CD4-positive, alpha-beta T cell (primary cell): ENCODE measurements at regions not wholly inside any gene's neighbourhood (a gene's known extent, or its start where the extent isn't known, plus 50 kb on each side); places are given as distances from the start of the nearest gene placed in this dataset.

Experiments used
- ATAC-seq: fragments of 200-7000 bp; cut with Tn5 transposase; one replicate; pipeline ENCODE4 v1.10.0; 2022; ENCODE audit warnings: mild to moderate bottlenecking; ENCODE audit not compliant: poor library complexity
- CTCF ChIA-PET: fragments of 350-600 bp; sonication (Branson Sonifier 250); formaldehyde crosslinking; loops from one replicate; lab custom pipeline; 2021; ENCODE audit warnings: antibody characterized with exemption, inconsistent platforms; lab: Charles Lee
- POLR2A ChIA-PET: fragments of 350-600 bp; sonication (Branson Sonifier 250); formaldehyde crosslinking; loops from one replicate; lab custom pipeline; 2021; ENCODE audit warnings: antibody characterized with exemption, inconsistent platforms; lab: Charles Lee
- DNase-seq, 14 experiments: peaks; one replicate each; pipeline ENCODE4 v3.0.0-alpha.2; 2013 to 2020; ENCODE audit warnings: mixed read lengths in 2 of 14
- H3K27ac ChIP-seq, 2 donors: one replicate each; pipeline versions ENCODE4 v1.5.1 to v1.7.0; 2013; ENCODE audit warnings: low read length in 2 of 2, low read depth in 1 of 2, mild to moderate bottlenecking in 1 of 2
- H3K27me3 ChIP-seq, 2 experiments: 1 replicate in 1 of 2; 2 replicates in 1 of 2; pipeline versions ENCODE4 v1.6.1 to v1.7.0; 2013; ENCODE audit warnings: low read length in 2 of 2, control low read depth in 1 of 2, mild to moderate bottlenecking in 1 of 2, moderate library complexity in 1 of 2; ENCODE audit not compliant: insufficient read depth in 2 of 2, control insufficient read depth in 1 of 2
- H3K36me3 ChIP-seq: one replicate; pipeline ENCODE4 v1.6.1; 2013; ENCODE audit warnings: low read length, control low read depth; ENCODE audit not compliant: insufficient read depth
- H3K4me1 ChIP-seq: one replicate; pipeline ENCODE4 v1.6.1; 2013; ENCODE audit warnings: low read length, control low read depth; ENCODE audit not compliant: insufficient read depth
- H3K4me3 ChIP-seq: one replicate; pipeline ENCODE4 v1.5.1; 2013; ENCODE audit warnings: mild to moderate bottlenecking, low read length, moderate library complexity
- H3K9me3 ChIP-seq, 2 experiments: 1 replicate in 1 of 2; 2 replicates in 1 of 2; pipeline versions ENCODE4 v1.6.1 to v1.7.0; 2013; ENCODE audit warnings: low read length in 2 of 2, mild to moderate bottlenecking in 2 of 2, control low read depth in 1 of 2, moderate library complexity in 1 of 2; ENCODE audit not compliant: control insufficient read depth in 1 of 2, insufficient read depth in 1 of 2
- H3K27ac Mint-ChIP-seq: one replicate; pipeline ENCODE4 v1.8.0; 2020; ENCODE audit warnings: mixed read lengths
- H3K27me3 Mint-ChIP-seq: one replicate; pipeline ENCODE4 v1.8.0; 2021; ENCODE audit warnings: mixed read lengths
- H3K36me3 Mint-ChIP-seq: one replicate; pipeline ENCODE4 v1.8.0; 2021; ENCODE audit warnings: low read depth, mixed read lengths
- H3K4me1 Mint-ChIP-seq: one replicate; pipeline ENCODE4 v1.8.0; 2021; ENCODE audit warnings: low read depth, mixed read lengths
- H3K4me3 Mint-ChIP-seq: one replicate; pipeline ENCODE4 v1.8.0; 2020; ENCODE audit warnings: mild to moderate bottlenecking, mixed read lengths
- H3K9me3 Mint-ChIP-seq: one replicate; pipeline ENCODE4 v1.8.0; 2020; ENCODE audit warnings: mixed read lengths
- intact Hi-C, 2 experiments: fragments of 100-400 bp; cut with DNase I in 1 of 2; cut with micrococcal nuclease in 1 of 2; formaldehyde crosslinking; loops; one replicate each; pipeline versions ENCODE4 v1.15.1 to v1.9.0; 2023 to 2025; cut with DNase I, micrococcal nuclease
- TF ChIP-seq, protein P1 (sequence below): fragments of 200-600 bp; IDR thresholded peaks from one replicate; pipeline ENCODE4 v1.8.0; 2022; ENCODE audit warnings: antibody characterized with exemption, mild to moderate bottlenecking

GRCh38 chr4:14313757-14314156 is 686.2 kb upstream of the BOD1L1 start:
- no peak for ATAC-seq
- no peaks in the 10 kb centered on the region for H3K27me3 Mint-ChIP-seq
- POLR2A ChIA-PET: no interaction called here
- CTCF ChIA-PET: no interaction called here
- no peak overlapping the region for H3K4me3 ChIP-seq
- H3K4me1 ChIP-seq: no peaks in the 10 kb centered on the region
- H3K27ac ChIP-seq: no peak overlapping the region
- H3K27me3 ChIP-seq: no peaks in the 10 kb centered on the region
- H3K36me3 Mint-ChIP-seq: no peaks in the 10 kb centered on the region
- intact Hi-C loops: no loop called here
- H3K4me1 Mint-ChIP-seq: no peaks in the 10 kb centered on the region
- H3K36me3 ChIP-seq: no peaks in the 10 kb centered on the region
- H3K4me3 Mint-ChIP-seq: no peak overlapping the region
- no peaks in the 10 kb centered on the region for H3K9me3 ChIP-seq
- no peak overlapping the region for H3K27ac Mint-ChIP-seq
- peaks cover 2% of the 10 kb centered on the region for H3K9me3 Mint-ChIP-seq
- TF ChIP-seq, protein P1, sequence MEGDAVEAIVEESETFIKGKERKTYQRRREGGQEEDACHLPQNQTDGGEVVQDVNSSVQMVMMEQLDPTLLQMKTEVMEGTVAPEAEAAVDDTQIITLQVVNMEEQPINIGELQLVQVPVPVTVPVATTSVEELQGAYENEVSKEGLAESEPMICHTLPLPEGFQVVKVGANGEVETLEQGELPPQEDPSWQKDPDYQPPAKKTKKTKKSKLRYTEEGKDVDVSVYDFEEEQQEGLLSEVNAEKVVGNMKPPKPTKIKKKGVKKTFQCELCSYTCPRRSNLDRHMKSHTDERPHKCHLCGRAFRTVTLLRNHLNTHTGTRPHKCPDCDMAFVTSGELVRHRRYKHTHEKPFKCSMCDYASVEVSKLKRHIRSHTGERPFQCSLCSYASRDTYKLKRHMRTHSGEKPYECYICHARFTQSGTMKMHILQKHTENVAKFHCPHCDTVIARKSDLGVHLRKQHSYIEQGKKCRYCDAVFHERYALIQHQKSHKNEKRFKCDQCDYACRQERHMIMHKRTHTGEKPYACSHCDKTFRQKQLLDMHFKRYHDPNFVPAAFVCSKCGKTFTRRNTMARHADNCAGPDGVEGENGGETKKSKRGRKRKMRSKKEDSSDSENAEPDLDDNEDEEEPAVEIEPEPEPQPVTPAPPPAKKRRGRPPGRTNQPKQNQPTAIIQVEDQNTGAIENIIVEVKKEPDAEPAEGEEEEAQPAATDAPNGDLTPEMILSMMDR: no peak
- no peak for DNase-seq

DNA sequence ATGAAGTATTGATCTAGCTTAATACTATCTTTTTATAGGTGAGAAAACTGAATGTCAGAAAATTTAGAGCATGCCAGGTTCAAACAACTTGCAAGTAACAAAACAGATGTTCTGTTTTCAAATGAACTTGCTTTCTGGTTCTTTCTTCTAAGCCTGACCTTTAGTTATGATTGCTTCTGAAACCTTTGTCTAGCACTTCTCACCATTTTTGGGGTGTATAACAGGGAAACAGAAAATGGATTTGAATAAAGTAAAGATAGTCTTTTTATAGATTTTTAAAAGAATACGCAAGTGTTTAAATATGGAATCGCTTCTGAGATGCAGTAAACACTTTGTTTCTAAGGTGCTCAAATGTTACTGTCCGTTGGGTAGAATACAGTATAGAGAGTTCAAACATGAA is 687.2 kb upstream of the CPEB2 start:
- no peak overlapping the region for H3K4me3 ChIP-seq
- intact Hi-C loops: no loop called here
- no peaks in the 10 kb centered on the region for H3K9me3 ChIP-seq
- Mint-ChIP-seq H3K4me1 (no peaks in the 10 kb centered on the region), H3K4me3 (no peak overlapping the region), H3K27me3 (no peaks in the 10 kb centered on the region), H3K9me3 (peaks cover 1% of the 10 kb centered on the region), H3K27ac (no peak overlapping the region), H3K36me3 (no peaks in the 10 kb centered on the region)
- CTCF ChIA-PET: no interaction called here
- H3K27me3 ChIP-seq: no peaks in the 10 kb centered on the region
- DNase-seq: no peak
- no peaks in the 10 kb centered on the region for H3K36me3 ChIP-seq
- TF ChIP-seq, protein P1: no peak
- H3K4me1 ChIP-seq: no peaks in the 10 kb centered on the region
- ATAC-seq: no peak
- no peak overlapping the region for H3K27ac ChIP-seq
- POLR2A ChIA-PET: no interaction called here

DNA sequence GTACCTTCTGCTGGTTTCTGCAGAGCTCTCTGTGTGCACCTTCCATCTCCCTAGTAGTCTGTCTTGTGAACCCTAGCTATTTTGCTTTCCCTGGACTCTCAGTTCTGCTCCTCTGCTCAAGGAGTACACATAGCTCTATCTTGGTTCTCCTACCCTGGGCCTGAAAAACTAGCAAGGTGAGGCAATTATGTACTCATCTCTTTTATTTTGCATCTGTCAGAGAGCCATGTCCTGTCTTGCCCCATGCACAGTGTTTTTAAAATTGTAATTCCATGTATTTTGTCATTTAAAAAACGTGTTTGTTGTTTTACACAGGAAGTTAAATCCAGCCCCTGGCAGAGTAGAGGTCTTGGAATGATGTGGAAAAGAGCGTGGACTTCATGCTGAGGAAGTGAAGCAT is 684.9 kb upstream of the CPEB2 start:
- intact Hi-C loops: no loop called here
- DNase-seq (no peak), ATAC-seq (no peak)
- CTCF ChIA-PET: no interaction called here
- no peaks in the 10 kb centered on the region for H3K9me3 Mint-ChIP-seq
- H3K4me1 Mint-ChIP-seq: no peaks in the 10 kb centered on the region
- Histone ChIP-seq H3K27me3 (no peaks in the 10 kb centered on the region), H3K27ac (no peak overlapping the region), H3K4me3 (no peak overlapping the region), H3K9me3 (no peaks in the 10 kb centered on the region), H3K36me3 (no peaks in the 10 kb centered on the region), H3K4me1 (no peaks in the 10 kb centered on the region)
- no peaks in the 10 kb centered on the region for H3K27me3 Mint-ChIP-seq
- H3K4me3 Mint-ChIP-seq: no peak overlapping the region
- POLR2A ChIA-PET: no interaction called here
- H3K36me3 Mint-ChIP-seq: no peaks in the 10 kb centered on the region
- H3K27ac Mint-ChIP-seq: no peak overlapping the region
- TF ChIP-seq, protein P1: no peak
